CD4-positive, alpha-beta T cell treated with Interleukin-17A for 1 hour (primary cell): ENCODE measurements at regions not wholly inside any gene's neighbourhood (a gene's known extent, or its start where the extent isn't known, plus 50 kb on each side); places are given as distances from the start of the nearest gene placed in this dataset.

Source experiments
- DNase-seq: peaks from one replicate; pipeline ENCODE4 v3.0.0-alpha.2; 2020

- DNase-seq = no peak
Observed at GRCh38 chr11:116170526-116171120, 602.2 kb downstream of the BUD13 start.

GRCh38 chr11:116169776-116170175, 603.0 kb downstream of the BUD13 start:
- DNase-seq = no peak

GRCh38 chr11:116168459-116168787, 604.4 kb downstream of the BUD13 start:
- DNase-seq = no peak

GRCh38 chr11:116167706-116168458, 604.9 kb downstream of the BUD13 start:
- DNase-seq = no peak

GRCh38 chr11:116166573-116167465, 606.0 kb downstream of the BUD13 start:
- DNase-seq = no peak

GRCh38 chr11:116164843-116165242, 607.9 kb downstream of the BUD13 start:
- DNase-seq = no peak

- no peak for DNase-seq
Observed at GRCh38 chr11:116162886-116163230, 609.9 kb downstream of the BUD13 start.

- no peak for DNase-seq
Observed at GRCh38 chr11:116162086-116162885, 610.5 kb downstream of the BUD13 start.

- DNase-seq = no peak
Observed at GRCh38 chr11:116148645-116149044, 624.1 kb downstream of the BUD13 start.

- no peak for DNase-seq
Observed at GRCh38 chr11:116148056-116148455, 624.7 kb downstream of the BUD13 start.

- no peak for DNase-seq
Observed at GRCh38 chr11:116145187-116145865, 627.5 kb downstream of the BUD13 start.

- no peak for DNase-seq
Observed at GRCh38 chr11:116144387-116144958, 628.3 kb downstream of the BUD13 start.

- no peak for DNase-seq
Observed at GRCh38 chr11:116138280-116138679, 634.1 kb upstream of the CADM1 start.

GRCh38 chr11:116137753-116138152, 633.5 kb upstream of the CADM1 start:
- no peak for DNase-seq

- DNase-seq = no peak
Observed at GRCh38 chr11:116136987-116137674, 632.9 kb upstream of the CADM1 start.

- DNase-seq = no peak
Observed at GRCh38 chr11:116135891-116136290, 631.7 kb upstream of the CADM1 start.

GRCh38 chr11:116134450-116134849, 630.2 kb upstream of the CADM1 start:
- DNase-seq = no peak

GRCh38 chr11:116132273-116132978, 628.2 kb upstream of the CADM1 start:
- DNase-seq = no peak

- no peak for DNase-seq
Observed at GRCh38 chr11:116130122-116130521, 625.9 kb upstream of the CADM1 start.

GRCh38 chr11:116129456-116129855, 625.2 kb upstream of the CADM1 start:
- no peak for DNase-seq

- no peak for DNase-seq
Observed at GRCh38 chr11:116126562-116126961, 622.3 kb upstream of the CADM1 start.
